H9 (cell line): ENCODE measurements at regions not wholly inside any gene's neighbourhood (a gene's known extent, or its start where the extent isn't known, plus 50 kb on each side); places are given as distances from the start of the nearest gene placed in this dataset.

Source experiments
- DNase-seq: peaks from one replicate; pipeline ENCODE4 v3.0.0-alpha.2; 2017
- H2AFZ ChIP-seq: one replicate; pipeline ENCODE4 v1.6.1; 2013; ENCODE audit warnings: mild to moderate bottlenecking, low read length, control low read depth, moderate library complexity
- H2AK5ac ChIP-seq: 2 replicates; pipeline ENCODE4 v1.6.1; 2013; ENCODE audit warnings: low read length, control low read depth, mixed read lengths; ENCODE audit not compliant: insufficient read length
- H2BK120ac ChIP-seq: one replicate; pipeline ENCODE4 v1.6.1; 2013; ENCODE audit warnings: low read depth, mild to moderate bottlenecking, low read length, control low read depth, inconsistent platforms; ENCODE audit not compliant: poor library complexity, severe bottlenecking
- H2BK12ac ChIP-seq: 2 replicates; pipeline ENCODE4 v1.6.1; 2013; ENCODE audit warnings: low read length, control low read depth, mixed read lengths, low read depth; ENCODE audit not compliant: insufficient read length
- H2BK15ac ChIP-seq: 2 replicates; pipeline ENCODE4 v1.6.1; 2013; ENCODE audit warnings: low read depth, low read length, control low read depth
- H2BK20ac ChIP-seq: one replicate; pipeline ENCODE4 v1.6.1; 2013; ENCODE audit warnings: low read depth, mild to moderate bottlenecking, low read length, control low read depth, inconsistent platforms; ENCODE audit not compliant: poor library complexity, severe bottlenecking
- H2BK5ac ChIP-seq: 2 replicates; pipeline ENCODE4 v1.6.1; 2013; ENCODE audit warnings: low read length, control low read depth, mixed read lengths; ENCODE audit not compliant: insufficient read length
- H3K14ac ChIP-seq: 2 replicates; pipeline ENCODE4 v1.6.1; 2013; ENCODE audit warnings: low read length, control low read depth; ENCODE audit not compliant: insufficient read depth
- H3K18ac ChIP-seq: 2 replicates; pipeline ENCODE4 v1.6.1; 2013; ENCODE audit warnings: low read depth, mild to moderate bottlenecking, mixed read lengths, low read length, control low read depth; ENCODE audit not compliant: insufficient read length
- H3K23ac ChIP-seq: 2 replicates; pipeline ENCODE4 v1.6.1; 2013; ENCODE audit warnings: low read length, control low read depth, mixed read lengths, low read depth; ENCODE audit not compliant: insufficient read length
- H3K23me2 ChIP-seq: 2 replicates; pipeline ENCODE4 v1.6.1; 2013; ENCODE audit warnings: low read depth, mild to moderate bottlenecking, mixed read lengths, low read length, control low read depth; ENCODE audit not compliant: insufficient read length, poor library complexity, severe bottlenecking
- H3K27ac ChIP-seq: 2 replicates; pipeline ENCODE4 v1.5.1; 2013; ENCODE audit warnings: low read length, control low read depth, mixed read lengths, low read depth; ENCODE audit not compliant: insufficient read length
- H3K27me3 ChIP-seq: 2 replicates; pipeline ENCODE4 v1.6.1; 2013; ENCODE audit warnings: low read length, control low read depth, inconsistent platforms; ENCODE audit not compliant: insufficient read depth
- H3K4ac ChIP-seq: 2 replicates; pipeline ENCODE4 v1.6.1; 2013; ENCODE audit warnings: low read depth, mild to moderate bottlenecking, control low read depth, inconsistent platforms, low read length, moderate library complexity
- H3K4me1 ChIP-seq: 2 replicates; pipeline ENCODE4 v1.6.1; 2013; ENCODE audit warnings: low read length, control low read depth, inconsistent platforms; ENCODE audit not compliant: insufficient read depth
- H3K4me2 ChIP-seq: 2 replicates; pipeline ENCODE4 v1.6.1; 2013; ENCODE audit warnings: low read length, control low read depth, mixed read lengths; ENCODE audit not compliant: insufficient read length, insufficient read depth
- H3K56ac ChIP-seq: 2 replicates; pipeline ENCODE4 v1.6.1; 2013; ENCODE audit warnings: low read depth, mild to moderate bottlenecking, mixed read lengths, low read length, control low read depth; ENCODE audit not compliant: insufficient read length
- H3K79me1 ChIP-seq: 2 replicates; pipeline ENCODE4 v1.6.1; 2013; ENCODE audit warnings: low read depth, mild to moderate bottlenecking, moderate library complexity, low read length, control low read depth, inconsistent platforms; ENCODE audit not compliant: insufficient read depth, poor library complexity, severe bottlenecking
- H3K79me2 ChIP-seq: 2 replicates; pipeline ENCODE4 v1.6.1; 2013; ENCODE audit warnings: low read length, control low read depth, inconsistent platforms; ENCODE audit not compliant: insufficient read depth
- H3K9ac ChIP-seq: 2 replicates; pipeline ENCODE4 v1.6.1; 2013; ENCODE audit warnings: low read length, control low read depth, mixed read lengths; ENCODE audit not compliant: insufficient read length; ENCODE audit errors: extremely low read depth
- H3K9me3 ChIP-seq: one replicate; pipeline ENCODE4 v1.6.1; 2013; ENCODE audit warnings: low read depth, low read length, inconsistent platforms; ENCODE audit not compliant: control insufficient read depth
- H3T11ph ChIP-seq: one replicate; pipeline ENCODE4 v1.6.1; 2013; ENCODE audit warnings: mild to moderate bottlenecking, low read length, control low read depth, inconsistent platforms
- H4K20me1 ChIP-seq: one replicate; pipeline ENCODE4 v1.6.1; 2013; ENCODE audit not compliant: control insufficient read depth, insufficient read length, insufficient read depth
- H4K5ac ChIP-seq: 2 replicates; pipeline ENCODE4 v1.6.1; 2013; ENCODE audit warnings: low read depth, mild to moderate bottlenecking, mixed read lengths, low read length, control low read depth; ENCODE audit not compliant: insufficient read length
- H4K8ac ChIP-seq: replicated peaks from 2 replicates; pipeline ENCODE4 v1.6.1; 2013; ENCODE audit warnings: low read length, control low read depth, mixed read lengths, low read depth; ENCODE audit not compliant: insufficient read length
- H4K91ac ChIP-seq: 2 replicates; pipeline ENCODE4 v1.6.1; 2013; ENCODE audit warnings: low read depth, mild to moderate bottlenecking, moderate library complexity, mixed read lengths, low read length, control low read depth; ENCODE audit not compliant: insufficient read length
- H3K27ac Mint-ChIP-seq, 3 experiments: 2 replicates in 2 of 3; 3 replicates in 1 of 3; pipeline ENCODE4 v1.8.0; 2020 to 2021; ENCODE audit warnings: mixed read lengths in 3 of 3, mild to moderate bottlenecking in 1 of 3, moderate library complexity in 1 of 3
- H3K27me3 Mint-ChIP-seq: 2 replicates; pipeline ENCODE4 v1.8.0; 2021; ENCODE audit warnings: low read depth, mild to moderate bottlenecking, moderate library complexity, mixed read lengths
- H3K36me3 Mint-ChIP-seq, 3 experiments: 2 replicates in 2 of 3; 3 replicates in 1 of 3; pipeline ENCODE4 v1.8.0; 2020 to 2021; ENCODE audit warnings: low read depth in 3 of 3, mixed read lengths in 3 of 3; ENCODE audit not compliant: insufficient read depth in 1 of 3
- H3K4me1 Mint-ChIP-seq, 2 experiments: 2 replicates each; pipeline ENCODE4 v1.8.0; 2020; ENCODE audit warnings: mixed read lengths in 2 of 2
- H3K4me3 Mint-ChIP-seq, 2 experiments: 2 replicates in 1 of 2; 3 replicates in 1 of 2; pipeline ENCODE4 v1.8.0; 2020 to 2021; ENCODE audit warnings: mild to moderate bottlenecking in 2 of 2, mixed read lengths in 2 of 2, moderate library complexity in 1 of 2
- H3K9me3 Mint-ChIP-seq, 2 experiments: 2 replicates in 1 of 2; 3 replicates in 1 of 2; pipeline ENCODE4 v1.8.0; 2020; ENCODE audit warnings: mild to moderate bottlenecking in 2 of 2, mixed read lengths in 2 of 2, moderate library complexity in 1 of 2
- WGBS: extraction: QIAGEN DNeasy Blood & Tissue Kit; methylation state at CpG from one replicate; pipeline ENCODE4 v1.1.7; 2013; ENCODE audit warnings: missing lambda C conversion rate, low lambda C conversion rate, mixed read lengths; ENCODE audit not compliant: insufficient read length; ENCODE audit errors: extremely low coverage; 5-methylcytosine and 5-hydroxymethylcytosine counted together
- TF ChIP-seq, protein P1 (sequence below): fragments of 200-600 bp; sonication (generic); conservative IDR thresholded peaks from 3 replicates; pipeline ENCODE4 v1.8.0; 2021; ENCODE audit warnings: antibody characterized with exemption, mild to moderate bottlenecking

DNA sequence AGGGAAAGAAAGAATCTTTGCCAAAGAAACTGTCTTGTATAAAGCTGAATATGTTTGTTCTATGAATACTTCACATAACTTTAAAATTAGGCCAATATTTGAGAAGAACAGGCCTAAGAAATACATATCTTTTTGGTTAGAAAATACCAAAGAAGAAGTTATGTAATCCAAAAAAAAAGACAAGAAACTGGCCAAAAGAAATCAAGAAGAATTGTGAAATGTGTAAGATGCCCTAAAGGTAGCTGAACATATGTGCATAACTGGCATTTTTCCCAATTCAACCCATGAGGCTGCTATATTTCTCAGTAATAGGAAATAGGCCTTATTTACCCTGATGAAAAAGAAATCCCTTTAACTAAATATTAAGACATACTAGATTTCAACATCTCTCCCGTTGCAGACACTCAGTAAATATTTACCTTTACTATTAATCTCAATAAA, 290.0 kb downstream of the CETN3 start:
- no peaks in the 10 kb centered on the region for H3K27me3 ChIP-seq
- no peaks in the 10 kb centered on the region for H3K79me2 ChIP-seq
- H3K4me2 ChIP-seq, result no peak overlapping the region
- no peak overlapping the region for H3K23ac ChIP-seq
- H3K23me2 ChIP-seq, result no peaks in the 10 kb centered on the region
- no CpG with 5 or more reads among the region's 1 CpG for WGBS
- no peak overlapping the region for H2BK120ac ChIP-seq
- H2BK15ac ChIP-seq, result no peak overlapping the region
- H3K18ac ChIP-seq, result no peak overlapping the region
- H3K4me1 ChIP-seq, result no peaks in the 10 kb centered on the region
- H3K9ac ChIP-seq, result no peak overlapping the region
- no peak overlapping the region for H2BK5ac ChIP-seq
- H4K91ac ChIP-seq, result no peak overlapping the region
- no peak overlapping the region for H2BK12ac ChIP-seq
- H3K27me3 Mint-ChIP-seq, result no peaks in the 10 kb centered on the region
- TF ChIP-seq, protein P1, sequence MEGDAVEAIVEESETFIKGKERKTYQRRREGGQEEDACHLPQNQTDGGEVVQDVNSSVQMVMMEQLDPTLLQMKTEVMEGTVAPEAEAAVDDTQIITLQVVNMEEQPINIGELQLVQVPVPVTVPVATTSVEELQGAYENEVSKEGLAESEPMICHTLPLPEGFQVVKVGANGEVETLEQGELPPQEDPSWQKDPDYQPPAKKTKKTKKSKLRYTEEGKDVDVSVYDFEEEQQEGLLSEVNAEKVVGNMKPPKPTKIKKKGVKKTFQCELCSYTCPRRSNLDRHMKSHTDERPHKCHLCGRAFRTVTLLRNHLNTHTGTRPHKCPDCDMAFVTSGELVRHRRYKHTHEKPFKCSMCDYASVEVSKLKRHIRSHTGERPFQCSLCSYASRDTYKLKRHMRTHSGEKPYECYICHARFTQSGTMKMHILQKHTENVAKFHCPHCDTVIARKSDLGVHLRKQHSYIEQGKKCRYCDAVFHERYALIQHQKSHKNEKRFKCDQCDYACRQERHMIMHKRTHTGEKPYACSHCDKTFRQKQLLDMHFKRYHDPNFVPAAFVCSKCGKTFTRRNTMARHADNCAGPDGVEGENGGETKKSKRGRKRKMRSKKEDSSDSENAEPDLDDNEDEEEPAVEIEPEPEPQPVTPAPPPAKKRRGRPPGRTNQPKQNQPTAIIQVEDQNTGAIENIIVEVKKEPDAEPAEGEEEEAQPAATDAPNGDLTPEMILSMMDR, result no peak
- no peak overlapping the region for H4K8ac ChIP-seq
- H3K27ac Mint-ChIP-seq, result no peak overlapping the region
- no peak overlapping the region for H3K4ac ChIP-seq
- no peak overlapping the region for H4K5ac ChIP-seq
- no peaks in the 10 kb centered on the region for H4K20me1 ChIP-seq
- H3K36me3 Mint-ChIP-seq, result no peaks in the 10 kb centered on the region
- H3K27ac ChIP-seq, result no peak overlapping the region
- no peak overlapping the region for H2AFZ ChIP-seq
- H3K9me3 ChIP-seq, result no peaks in the 10 kb centered on the region
- no peak overlapping the region for H3K14ac ChIP-seq
- no peak for DNase-seq
- no peak overlapping the region for H3T11ph ChIP-seq
- H2AK5ac ChIP-seq, result no peak overlapping the region
- no peaks in the 10 kb centered on the region for H3K79me1 ChIP-seq
- no peak overlapping the region for H3K56ac ChIP-seq
- H3K4me3 Mint-ChIP-seq, result no peak overlapping the region
- no peaks in the 10 kb centered on the region for H3K4me1 Mint-ChIP-seq
- H3K9me3 Mint-ChIP-seq, result no peaks in the 10 kb centered on the region
- no peak overlapping the region for H2BK20ac ChIP-seq
